Activated T-cell treated with anti-CD3 and anti-CD28 coated beads, Interleukin-2, amount 50 U/mL, for 4 hours (primary cell): ENCODE measurements at regions not wholly inside any gene's neighbourhood (a gene's known extent, or its start where the extent isn't known, plus 50 kb on each side); places are given as distances from the start of the nearest gene placed in this dataset.

Source experiments
- ATAC-seq, 2 donors: fragments of 200-7000 bp; cut with Tn5 transposase; one replicate each; pipeline ENCODE4 v1.10.0; 2021
- DNase-seq: peaks from one replicate; pipeline ENCODE4 v3.0.0-alpha.2; 2020
- H3K27me3 Mint-ChIP-seq: one replicate; pipeline ENCODE4 v1.8.0; 2021; ENCODE audit warnings: low read depth, mixed read lengths
- H3K36me3 Mint-ChIP-seq: one replicate; pipeline ENCODE4 v1.8.0; 2022; ENCODE audit warnings: mixed read lengths; ENCODE audit not compliant: insufficient read depth
- H3K4me1 Mint-ChIP-seq: one replicate; pipeline ENCODE4 v1.8.0; 2021; ENCODE audit warnings: low read depth, mixed read lengths
- H3K4me3 Mint-ChIP-seq: one replicate; pipeline ENCODE4 v1.8.0; 2021; ENCODE audit warnings: mild to moderate bottlenecking, moderate library complexity, mixed read lengths
- H3K9me3 Mint-ChIP-seq: one replicate; pipeline ENCODE4 v1.8.0; 2021; ENCODE audit warnings: mixed read lengths

DNA sequence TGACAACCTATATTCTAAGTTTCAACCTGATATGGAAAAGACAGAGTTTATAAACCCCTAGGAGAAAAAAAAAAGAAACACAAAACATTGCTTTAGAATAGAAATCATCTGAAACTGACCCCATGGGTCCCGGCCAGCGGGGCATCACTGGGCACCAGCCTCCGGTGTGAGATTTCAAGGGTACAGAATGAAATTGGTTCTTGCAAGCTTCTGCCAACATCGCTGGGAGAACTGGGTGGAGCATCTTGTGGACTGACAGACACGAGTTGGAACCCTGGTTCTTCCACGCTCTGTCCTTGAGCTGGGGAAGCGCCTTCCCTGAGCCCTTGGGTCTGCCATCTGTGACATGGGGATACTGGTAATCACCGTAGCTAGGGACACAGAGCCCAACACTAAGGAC is 173.6 kb downstream of the PHETA1 start:
- Mint-ChIP-seq H3K36me3 (no peaks in the 10 kb centered on the region), H3K27me3 (peaks cover 7% of the 10 kb centered on the region), H3K9me3 (no peaks in the 10 kb centered on the region), H3K4me3 (no peak overlapping the region), H3K4me1 (no peaks in the 10 kb centered on the region)
- DNase-seq (no peak), ATAC-seq (no peak)

DNA sequence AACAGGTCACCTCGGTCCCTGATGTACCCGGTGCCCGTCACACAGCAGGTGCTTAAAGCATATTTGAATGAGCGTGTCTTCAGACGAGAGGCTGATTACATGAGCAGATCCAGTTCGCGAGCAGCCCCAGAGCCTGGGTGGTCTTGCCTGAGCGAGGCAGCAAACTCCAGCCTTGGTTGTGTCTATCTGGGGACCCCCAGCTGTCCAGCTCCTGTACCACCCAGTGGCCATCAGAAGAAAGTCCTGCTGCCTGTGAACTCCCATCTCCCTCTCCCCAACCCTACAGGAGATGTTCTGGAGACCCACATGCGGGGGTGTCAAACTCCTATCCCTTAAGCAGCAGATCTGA is 174.2 kb downstream of the PHETA1 start:
- Mint-ChIP-seq H3K27me3 (peaks cover 5% of the 10 kb centered on the region), H3K4me1 (no peaks in the 10 kb centered on the region), H3K4me3 (no peak overlapping the region), H3K9me3 (no peaks in the 10 kb centered on the region), H3K36me3 (no peaks in the 10 kb centered on the region)
- DNase-seq: no peak
- ATAC-seq: no peak

DNA sequence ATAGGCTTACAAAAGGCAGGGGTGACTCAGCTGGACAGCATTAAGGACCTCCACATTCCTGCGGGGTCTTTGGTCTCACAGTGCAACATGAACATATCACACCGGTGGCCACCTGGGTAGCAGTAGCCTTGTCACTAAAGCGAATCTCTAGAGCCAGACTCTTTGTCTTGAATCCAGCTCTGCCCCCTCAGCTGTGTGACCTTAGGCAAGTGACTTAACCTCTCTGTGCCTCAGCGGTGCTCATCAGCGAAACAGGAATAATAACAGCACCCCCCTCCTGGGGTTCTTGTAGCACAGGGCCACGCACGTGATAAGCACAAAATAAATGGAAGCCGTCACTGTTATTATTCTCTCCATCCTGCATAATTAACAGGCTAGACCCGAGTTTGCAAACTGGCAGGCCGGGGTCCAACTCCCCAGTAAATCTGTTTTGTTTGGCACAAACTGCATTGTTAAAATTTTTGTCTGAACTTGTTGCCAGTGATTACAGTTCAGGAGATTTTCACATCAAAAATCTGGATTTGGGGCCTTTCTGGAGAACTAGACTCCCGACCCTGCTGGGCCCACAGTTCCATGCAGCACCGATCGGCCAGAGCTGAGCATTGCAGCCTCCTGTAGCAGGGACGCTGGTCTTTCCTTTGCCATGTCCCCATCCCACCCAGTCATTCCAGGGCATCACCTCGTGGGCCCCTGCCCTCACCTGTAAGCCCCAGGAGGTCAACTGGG is 174.8 kb downstream of the PHETA1 start:
- Mint-ChIP-seq H3K27me3 (peaks cover 2% of the 10 kb centered on the region), H3K4me1 (no peaks in the 10 kb centered on the region), H3K4me3 (no peak overlapping the region), H3K9me3 (no peaks in the 10 kb centered on the region), H3K36me3 (no peaks in the 10 kb centered on the region)
- DNase-seq (no peak), ATAC-seq (no peak)

DNA sequence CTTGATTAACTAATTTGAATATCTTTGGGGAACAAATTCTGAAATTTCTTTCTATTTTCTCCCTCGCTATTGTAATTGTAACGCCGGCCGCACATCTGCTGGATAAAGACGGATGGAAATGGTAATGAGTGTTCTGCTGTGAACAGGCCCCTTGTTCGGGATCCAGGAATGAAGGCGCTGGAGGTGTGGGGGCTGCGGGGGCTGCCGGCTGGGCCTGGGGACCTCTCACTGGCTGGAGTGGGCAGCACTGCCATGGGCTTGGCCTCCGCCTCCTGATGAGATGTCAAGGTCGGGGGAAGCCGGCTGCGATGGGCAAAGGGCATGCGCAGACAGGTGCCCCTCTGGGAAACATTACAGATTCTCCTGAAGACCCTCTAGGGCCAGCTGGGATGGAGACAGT is 175.4 kb downstream of the PHETA1 start:
- ATAC-seq (no peak), DNase-seq (no peak)
- Mint-ChIP-seq H3K9me3 (no peaks in the 10 kb centered on the region), H3K4me1 (no peaks in the 10 kb centered on the region), H3K4me3 (no peak overlapping the region), H3K36me3 (no peaks in the 10 kb centered on the region), H3K27me3 (peaks cover 5% of the 10 kb centered on the region)

DNA sequence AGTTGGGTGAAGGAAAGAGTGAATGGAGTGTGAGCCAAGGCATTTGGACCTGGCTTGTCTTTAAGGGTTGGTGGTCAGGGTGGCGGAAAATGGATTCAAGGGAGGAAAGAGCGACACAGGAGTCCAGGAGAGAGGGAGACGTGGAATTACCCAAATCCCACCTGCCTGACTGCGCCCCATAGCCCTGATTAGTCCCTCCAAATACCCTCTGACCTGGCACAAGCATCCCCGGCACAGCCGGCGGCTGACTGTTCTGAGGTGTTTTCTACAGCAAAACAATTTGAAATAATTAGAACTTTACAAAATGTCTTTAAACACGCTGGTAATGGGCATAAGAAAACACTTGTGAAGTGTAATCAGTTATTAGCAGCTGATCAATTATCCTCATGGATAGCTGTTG is 175.8 kb downstream of the PHETA1 start:
- no peaks in the 10 kb centered on the region for H3K9me3 Mint-ChIP-seq
- no peaks in the 10 kb centered on the region for H3K36me3 Mint-ChIP-seq
- DNase-seq (no peak), ATAC-seq (no peak)
- H3K4me1 Mint-ChIP-seq: no peaks in the 10 kb centered on the region
- H3K4me3 Mint-ChIP-seq: no peak overlapping the region
- H3K27me3 Mint-ChIP-seq: peaks cover 9% of the 10 kb centered on the region

DNA sequence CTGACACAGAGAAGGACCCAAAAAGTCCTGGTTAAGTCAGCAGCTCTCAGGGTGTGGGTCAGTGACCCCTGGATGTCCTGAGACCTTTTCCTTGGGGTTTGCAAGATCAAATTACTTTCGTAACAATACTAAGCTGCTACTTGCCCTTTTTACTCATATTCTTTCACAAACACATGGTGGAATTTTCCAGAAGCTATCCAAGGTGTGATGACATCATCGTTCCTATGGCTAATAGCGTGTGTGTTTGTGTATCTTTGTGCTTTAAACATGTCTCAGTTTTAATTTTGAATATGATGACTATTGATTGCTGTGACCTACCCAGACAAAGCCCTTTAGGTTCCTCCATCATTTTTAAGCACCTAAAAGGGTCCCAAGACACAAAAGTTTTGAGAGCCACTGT is 176.2 kb downstream of the PHETA1 start:
- Mint-ChIP-seq H3K4me3 (no peak overlapping the region), H3K4me1 (no peaks in the 10 kb centered on the region), H3K27me3 (peaks cover 10% of the 10 kb centered on the region), H3K9me3 (no peaks in the 10 kb centered on the region), H3K36me3 (no peaks in the 10 kb centered on the region)
- DNase-seq (no peak), ATAC-seq (no peak)

DNA sequence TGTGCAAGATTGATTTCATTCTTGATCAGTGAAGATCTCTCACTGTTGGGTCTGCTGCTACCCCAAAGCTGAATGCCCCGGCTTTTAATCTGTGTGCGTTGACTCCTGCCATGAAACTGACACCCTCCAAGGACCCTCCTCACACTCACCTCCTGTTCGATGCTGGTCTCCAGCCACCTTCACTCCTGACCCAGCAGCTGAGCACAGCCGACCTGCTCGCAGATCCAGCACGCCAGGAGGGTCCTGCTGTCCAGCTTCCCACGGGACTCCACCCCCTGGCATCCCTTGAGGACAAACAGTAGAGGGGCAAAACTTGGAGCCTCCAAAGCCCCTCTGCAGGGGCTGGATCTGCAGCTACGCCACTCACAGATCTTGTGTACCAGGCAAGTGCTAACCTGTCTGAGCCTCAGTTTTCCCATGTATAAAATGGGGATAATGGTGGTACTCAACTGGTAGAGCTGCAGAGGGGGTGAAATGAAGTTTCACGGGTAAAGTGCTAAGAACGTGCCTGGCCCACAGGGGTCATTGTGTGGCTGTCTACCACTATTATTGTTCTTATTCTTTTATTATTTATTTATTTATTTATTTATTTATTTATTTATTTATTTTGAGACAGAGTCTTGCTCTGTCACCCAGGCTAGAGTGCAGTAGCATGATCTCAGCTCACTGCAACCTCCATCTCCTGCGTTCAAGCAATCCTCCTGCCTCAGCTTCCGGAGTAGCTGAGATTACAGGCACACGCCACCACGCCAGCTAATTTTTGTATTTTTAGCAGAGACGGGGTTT is 178.0 kb downstream of the PHETA1 start:
- no peak for ATAC-seq
- no peak for DNase-seq
- H3K27me3 Mint-ChIP-seq: peaks cover 8% of the 10 kb centered on the region
- H3K4me1 Mint-ChIP-seq: no peaks in the 10 kb centered on the region
- H3K9me3 Mint-ChIP-seq: no peaks in the 10 kb centered on the region
- no peaks in the 10 kb centered on the region for H3K36me3 Mint-ChIP-seq
- H3K4me3 Mint-ChIP-seq: no peak overlapping the region

DNA sequence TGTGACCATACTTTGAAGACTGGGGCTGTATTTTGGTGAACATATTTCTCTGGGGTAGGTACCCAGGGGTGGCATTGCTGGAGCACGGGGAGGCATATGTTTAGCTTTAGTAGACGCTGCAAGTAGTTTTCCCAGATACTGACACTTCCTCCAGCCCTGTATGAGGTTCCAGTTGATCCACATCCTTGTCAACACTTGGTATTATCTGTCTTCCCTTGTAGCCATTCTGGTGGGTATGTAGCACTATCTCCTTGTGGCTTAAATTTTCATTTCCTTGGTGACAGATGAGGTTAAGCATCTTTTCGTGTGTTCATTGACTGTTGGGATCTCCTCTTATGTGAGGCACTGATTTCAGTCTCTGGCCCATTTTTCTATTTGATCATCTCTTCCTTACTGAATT is 179.1 kb downstream of the PHETA1 start:
- ATAC-seq (no peak), DNase-seq (no peak)
- H3K27me3 Mint-ChIP-seq: peaks cover 7% of the 10 kb centered on the region
- H3K4me3 Mint-ChIP-seq: no peak overlapping the region
- H3K36me3 Mint-ChIP-seq: no peaks in the 10 kb centered on the region
- H3K4me1 Mint-ChIP-seq: no peaks in the 10 kb centered on the region
- H3K9me3 Mint-ChIP-seq: no peaks in the 10 kb centered on the region

DNA sequence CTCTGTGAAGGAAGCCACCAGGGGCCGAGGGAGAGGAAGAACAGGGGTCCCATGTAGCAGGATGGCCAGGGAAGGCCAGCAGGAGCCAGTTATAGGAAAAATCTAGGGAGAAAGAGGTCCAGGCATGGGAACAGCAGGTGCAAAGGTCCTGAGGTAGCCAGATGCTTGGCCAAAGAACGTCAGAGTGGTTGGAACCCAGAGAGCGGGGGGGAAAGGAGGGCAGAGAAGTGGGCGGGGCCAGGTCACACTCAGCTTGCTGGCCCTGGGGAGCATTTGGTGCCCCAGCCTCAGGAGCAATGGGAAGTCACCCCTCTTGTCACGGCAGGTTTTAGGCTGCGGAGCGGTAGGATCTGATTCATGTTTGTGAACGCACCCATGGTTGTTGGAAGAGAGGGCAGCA is 180.5 kb downstream of the PHETA1 start:
- Mint-ChIP-seq H3K4me3 (no peak overlapping the region), H3K4me1 (no peaks in the 10 kb centered on the region), H3K27me3 (peaks cover 7% of the 10 kb centered on the region), H3K9me3 (no peaks in the 10 kb centered on the region), H3K36me3 (no peaks in the 10 kb centered on the region)
- DNase-seq: no peak
- no peak for ATAC-seq

DNA sequence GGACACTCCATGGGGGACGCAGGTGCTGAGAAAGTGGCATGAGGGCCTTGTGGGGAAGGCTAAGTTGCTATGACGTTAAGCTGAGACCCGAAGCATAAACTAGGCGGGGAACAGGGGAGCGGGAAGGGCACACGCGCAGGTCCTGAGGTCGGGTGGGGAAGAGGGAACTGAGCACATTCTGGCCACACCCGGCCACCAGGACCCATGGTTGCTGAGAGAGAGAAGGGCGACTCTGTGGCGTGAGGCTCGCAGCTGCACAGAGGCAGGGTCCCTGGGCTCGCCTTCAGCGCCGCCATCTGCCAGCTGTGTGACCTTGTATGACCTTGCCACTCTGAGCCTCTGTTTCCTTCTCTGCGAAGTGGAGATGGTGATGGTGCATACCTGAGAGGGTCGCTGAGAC is 182.5 kb downstream of the PHETA1 start:
- no peaks in the 10 kb centered on the region for H3K36me3 Mint-ChIP-seq
- ATAC-seq (no peak), DNase-seq (no peak)
- peaks cover 17% of the 10 kb centered on the region for H3K27me3 Mint-ChIP-seq
- H3K9me3 Mint-ChIP-seq: no peaks in the 10 kb centered on the region
- H3K4me3 Mint-ChIP-seq: no peak overlapping the region
- H3K4me1 Mint-ChIP-seq: no peaks in the 10 kb centered on the region

DNA sequence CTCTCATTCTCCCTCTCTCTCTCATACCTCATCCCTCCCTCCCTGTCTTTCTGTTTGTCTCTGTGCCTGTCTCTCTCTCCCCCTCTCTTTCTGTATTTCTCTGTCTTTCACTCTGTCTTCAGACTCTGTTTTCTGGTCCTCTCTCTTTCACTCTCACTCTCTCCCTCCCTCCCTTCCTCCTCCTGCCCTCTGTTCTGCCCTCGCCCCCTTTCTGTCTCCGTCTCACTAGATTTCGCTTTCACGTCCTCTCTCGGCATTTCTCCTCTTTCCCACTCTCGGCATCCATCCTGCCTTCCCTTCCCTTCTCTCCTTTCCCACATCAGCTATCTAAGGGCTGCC is 183.0 kb downstream of the PHETA1 start:
- no peak for ATAC-seq
- Mint-ChIP-seq H3K27me3 (peaks cover 21% of the 10 kb centered on the region), H3K4me1 (no peaks in the 10 kb centered on the region), H3K36me3 (no peaks in the 10 kb centered on the region), H3K4me3 (no peak overlapping the region), H3K9me3 (no peaks in the 10 kb centered on the region)
- no peak for DNase-seq

DNA sequence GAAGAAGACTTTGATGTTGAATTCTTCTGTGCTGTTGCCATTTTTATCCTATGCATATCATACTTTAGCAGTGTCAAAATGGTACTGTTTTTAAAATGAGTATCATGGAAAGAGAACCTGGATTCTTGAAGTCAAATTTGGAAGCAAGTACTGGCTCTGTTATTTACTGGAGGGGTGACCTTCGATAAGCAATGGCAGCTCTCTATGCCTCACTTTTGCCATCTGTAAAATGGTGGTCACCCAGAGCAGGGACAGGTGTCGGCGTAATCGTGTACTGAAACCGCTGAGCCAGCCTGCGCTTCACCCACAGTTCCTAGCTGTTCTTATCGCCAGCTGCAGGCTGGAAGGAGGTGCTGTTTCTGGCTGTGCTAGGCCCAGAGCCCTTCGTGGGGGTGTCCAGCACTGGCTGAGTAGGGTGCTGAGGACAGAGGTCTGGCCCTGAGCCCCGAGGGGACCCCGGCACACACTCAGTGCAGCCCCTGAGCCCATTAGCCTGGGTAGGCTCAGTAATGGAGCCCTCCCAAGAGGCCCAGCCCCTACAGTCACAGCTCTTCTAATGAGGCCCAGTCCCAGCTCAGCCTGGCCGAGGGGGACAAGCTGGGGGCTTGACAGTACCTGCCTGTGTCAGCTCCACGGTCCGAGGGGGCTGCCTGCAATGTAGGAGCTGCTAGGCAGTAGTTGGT is 183.5 kb downstream of the PHETA1 start:
- no peak overlapping the region for H3K4me3 Mint-ChIP-seq
- no peaks in the 10 kb centered on the region for H3K9me3 Mint-ChIP-seq
- no peak for ATAC-seq
- no peak for DNase-seq
- H3K4me1 Mint-ChIP-seq: no peaks in the 10 kb centered on the region
- H3K27me3 Mint-ChIP-seq: peaks cover 26% of the 10 kb centered on the region
- H3K36me3 Mint-ChIP-seq: no peaks in the 10 kb centered on the region

DNA sequence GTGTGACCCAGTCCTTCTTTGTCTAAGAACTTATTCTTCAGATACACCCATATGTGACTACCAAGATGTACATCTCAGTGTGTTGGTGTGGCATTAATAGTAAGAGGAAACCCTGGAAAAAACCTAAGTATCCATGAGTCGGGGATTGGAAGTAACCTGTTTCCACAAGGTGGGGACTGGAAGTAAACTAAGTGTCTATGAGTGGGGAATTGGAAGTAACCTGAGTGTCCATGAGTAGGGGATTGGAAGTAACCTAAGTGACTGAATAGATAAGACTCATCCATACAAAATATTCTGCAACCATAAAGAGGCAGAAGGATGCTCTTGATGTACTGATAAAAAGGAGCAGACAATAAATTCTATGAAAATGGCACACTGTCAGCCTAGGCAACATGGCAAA is 184.7 kb downstream of the PHETA1 start:
- Mint-ChIP-seq H3K9me3 (no peaks in the 10 kb centered on the region), H3K4me3 (no peak overlapping the region), H3K4me1 (no peaks in the 10 kb centered on the region), H3K27me3 (peaks cover 36% of the 10 kb centered on the region), H3K36me3 (no peaks in the 10 kb centered on the region)
- DNase-seq (no peak), ATAC-seq (no peak)

DNA sequence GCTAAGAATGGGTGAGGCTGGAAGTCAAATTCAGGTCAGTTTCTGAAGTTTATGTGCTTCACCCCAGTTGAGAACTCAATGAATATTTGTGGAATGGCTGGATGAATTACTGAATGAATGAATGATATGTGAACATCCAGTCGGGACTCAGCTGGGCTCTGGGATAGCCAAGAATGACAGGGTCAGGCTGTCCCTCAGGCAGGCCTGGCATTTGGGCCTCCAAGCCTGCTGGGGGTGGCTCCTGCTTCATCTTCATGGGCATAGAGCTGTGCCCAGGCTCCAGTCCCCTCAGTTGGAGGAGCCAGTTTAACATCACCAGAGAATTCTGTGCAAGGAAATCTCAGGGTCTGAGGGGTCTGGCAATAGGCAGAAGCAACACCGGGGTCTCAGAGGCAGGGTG is 185.8 kb downstream of the PHETA1 start:
- Mint-ChIP-seq H3K36me3 (no peaks in the 10 kb centered on the region), H3K4me3 (no peak overlapping the region), H3K27me3 (peaks cover 36% of the 10 kb centered on the region), H3K9me3 (no peaks in the 10 kb centered on the region), H3K4me1 (no peaks in the 10 kb centered on the region)
- no peak for DNase-seq
- no peak for ATAC-seq

DNA sequence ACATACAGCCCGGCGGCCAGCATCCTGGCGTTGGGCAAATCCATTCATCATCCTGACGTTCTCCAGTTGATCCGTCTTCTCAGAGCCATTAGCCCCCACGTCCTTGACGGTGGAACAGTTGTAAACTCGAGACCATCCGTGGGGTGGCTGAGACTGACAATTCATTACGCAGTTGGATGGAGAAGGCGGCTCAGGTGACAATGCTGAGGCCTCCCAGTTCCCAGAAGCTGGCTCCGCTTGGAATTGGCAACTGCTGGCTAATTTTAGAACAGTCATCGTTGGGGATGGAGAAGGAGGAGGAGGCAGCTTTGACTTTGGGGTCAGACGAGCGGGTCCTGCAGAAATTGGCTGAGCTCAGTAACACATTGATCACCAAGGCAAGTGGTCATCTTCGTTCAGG is 186.5 kb downstream of the PHETA1 start:
- Mint-ChIP-seq H3K4me3 (no peak overlapping the region), H3K36me3 (no peaks in the 10 kb centered on the region), H3K4me1 (no peaks in the 10 kb centered on the region), H3K9me3 (no peaks in the 10 kb centered on the region), H3K27me3 (peaks cover 35% of the 10 kb centered on the region)
- ATAC-seq (no peak), DNase-seq (no peak)
